B cell (primary cell): ENCODE measurements at regions not wholly inside any gene's neighbourhood (a gene's known extent, or its start where the extent isn't known, plus 50 kb on each side); places are given as distances from the start of the nearest gene placed in this dataset.

ENCODE experiments used
- ATAC-seq: fragments of 200-7000 bp; cut with Tn5 transposase; one replicate; pipeline ENCODE4 v1.10.0; 2021; ENCODE audit warnings: low read depth, mild to moderate bottlenecking, moderate number of reproducible peaks, moderate library complexity
- CTCF ChIA-PET: fragments of 350-600 bp; sonication (Branson Sonifier 250); formaldehyde crosslinking; loops from one replicate; lab custom pipeline; 2021; ENCODE audit warnings: antibody characterized with exemption, inconsistent platforms; lab: Charles Lee
- POLR2A ChIA-PET: fragments of 350-600 bp; sonication (Branson Sonifier 250); formaldehyde crosslinking; loops from one replicate; lab custom pipeline; 2021; ENCODE audit warnings: antibody characterized with exemption; lab: Charles Lee
- DNase-seq: peaks from one replicate; pipeline ENCODE4 v3.0.0; 2013
- H2AFZ ChIP-seq: 2 replicates; pipeline ENCODE4 v1.6.1; 2012; ENCODE audit warnings: mild to moderate bottlenecking, low read depth, low read length; ENCODE audit not compliant: insufficient read depth, poor library complexity, severe bottlenecking
- H3K27ac ChIP-seq, 2 donors: 1 replicate in 1 of 2; 2 replicates in 1 of 2; pipeline ENCODE4 v1.5.1; 2012 to 2013; ENCODE audit warnings: low read length in 2 of 2, mild to moderate bottlenecking in 2 of 2, moderate library complexity in 1 of 2
- H3K27me3 ChIP-seq, 4 experiments: fragments of 200-600 bp in 1 of 4; sonication (generic) in 1 of 4; replicated peaks in 1 of 4; 1 replicate in 2 of 4; 2 replicates in 2 of 4; pipeline versions ENCODE4 v1.6.1 to v1.7.0; 2013 to 2016; ENCODE audit warnings: low read length in 3 of 4, mild to moderate bottlenecking in 2 of 4, mixed read lengths in 1 of 4, moderate library complexity in 1 of 4; ENCODE audit not compliant: insufficient read depth in 4 of 4, control insufficient read depth in 3 of 4; ENCODE audit errors: control extremely low read depth in 1 of 4
- H3K36me3 ChIP-seq, 2 experiments: replicated peaks in 1 of 2; 1 replicate in 1 of 2; 2 replicates in 1 of 2; pipeline versions ENCODE4 v1.6.1 to v1.7.1; 2013; ENCODE audit warnings: low read length in 1 of 2; ENCODE audit not compliant: insufficient read depth in 2 of 2, control insufficient read depth in 1 of 2; ENCODE audit errors: control extremely low read depth in 1 of 2, extremely low read depth in 1 of 2
- H3K4me1 ChIP-seq, 2 donors: fragments of 200-600 bp in 1 of 2; sonication (generic) in 1 of 2; 1 replicate in 1 of 2; 2 replicates in 1 of 2; pipeline versions ENCODE4 v1.5.1 to v1.6.1; 2013 to 2017; ENCODE audit warnings: low read length in 2 of 2; ENCODE audit not compliant: control insufficient read depth in 2 of 2, insufficient read depth in 2 of 2
- H3K4me2 ChIP-seq: replicated peaks from 2 replicates; pipeline ENCODE3; 2012; ENCODE audit warnings: mild to moderate bottlenecking, low read depth, low read length; ENCODE audit not compliant: poor library complexity, severe bottlenecking
- H3K4me3 ChIP-seq, 5 experiments: fragments of 200-600 bp in 1 of 5; sonication (generic) in 1 of 5; 1 replicate in 3 of 5; 2 replicates in 2 of 5; pipeline versions ENCODE4 v1.5.1 to v1.7.0; 2011 to 2016; ENCODE audit warnings: low read length in 4 of 5, mild to moderate bottlenecking in 4 of 5, low read depth in 2 of 5, control low read depth in 1 of 5, moderate library complexity in 1 of 5; ENCODE audit not compliant: insufficient read depth in 1 of 5; ENCODE audit errors: control extremely low read depth in 1 of 5, extremely low read depth in 1 of 5
- H3K79me2 ChIP-seq: fragments of 200-600 bp; sonication (generic); one replicate; pipeline ENCODE4 v1.6.0; 2016; ENCODE audit warnings: low read length; ENCODE audit not compliant: control insufficient read depth, insufficient read depth
- H3K9ac ChIP-seq: fragments of 200-600 bp; sonication (generic); 2 replicates; pipeline ENCODE4 v1.6.1; 2017; ENCODE audit warnings: mild to moderate bottlenecking, low read length, moderate library complexity
- H3K9me3 ChIP-seq, 3 donors: one replicate each; pipeline versions ENCODE4 v1.6.1 to v1.7.1; 2013; ENCODE audit warnings: low read length in 2 of 3; ENCODE audit not compliant: control insufficient read depth in 2 of 3, insufficient read depth in 1 of 3; ENCODE audit errors: control extremely low read depth in 1 of 3
- H4K20me1 ChIP-seq: 2 replicates; pipeline ENCODE4 v1.6.0; 2012; ENCODE audit warnings: mild to moderate bottlenecking, low read length; ENCODE audit not compliant: insufficient read depth, control insufficient read depth, poor library complexity, severe bottlenecking
- H3K27ac Mint-ChIP-seq: one replicate; pipeline ENCODE4 v1.8.0; 2021; ENCODE audit warnings: mixed read lengths
- H3K27me3 Mint-ChIP-seq: one replicate; pipeline ENCODE4 v1.8.0; 2021; ENCODE audit warnings: mixed read lengths
- H3K4me1 Mint-ChIP-seq: one replicate; pipeline ENCODE4 v1.8.0; 2021; ENCODE audit warnings: mixed read lengths
- H3K4me3 Mint-ChIP-seq: one replicate; pipeline ENCODE4 v1.8.0; 2021; ENCODE audit warnings: mixed read lengths
- H3K9me3 Mint-ChIP-seq: one replicate; pipeline ENCODE4 v1.8.0; 2022; ENCODE audit warnings: mixed read lengths; ENCODE audit not compliant: insufficient read depth
- EZH2 ChIP-seq: IDR thresholded peaks from 2 replicates; pipeline ENCODE4 v1.6.1; 2012; ENCODE audit warnings: borderline replicate concordance, low read depth, mild to moderate bottlenecking, moderate library complexity, low read length; ENCODE audit not compliant: insufficient read depth, poor library complexity, severe bottlenecking
- WGBS: methylation state at CpG from one replicate; pipeline ENCODE4 v1.1.5; 2013; ENCODE audit warnings: missing lambda C conversion rate; ENCODE audit not compliant: insufficient coverage; 5-methylcytosine and 5-hydroxymethylcytosine counted together
- intact Hi-C: fragments of 100-400 bp; cut with micrococcal nuclease; formaldehyde crosslinking; loops from one replicate; pipeline ENCODE4 v1.10.0; 2022
- TF ChIP-seq, protein P1 (sequence below): fragments of 200-600 bp; IDR thresholded peaks from one replicate; pipeline ENCODE4 v1.8.0; 2022; ENCODE audit warnings: antibody characterized with exemption, mild to moderate bottlenecking

DNA sequence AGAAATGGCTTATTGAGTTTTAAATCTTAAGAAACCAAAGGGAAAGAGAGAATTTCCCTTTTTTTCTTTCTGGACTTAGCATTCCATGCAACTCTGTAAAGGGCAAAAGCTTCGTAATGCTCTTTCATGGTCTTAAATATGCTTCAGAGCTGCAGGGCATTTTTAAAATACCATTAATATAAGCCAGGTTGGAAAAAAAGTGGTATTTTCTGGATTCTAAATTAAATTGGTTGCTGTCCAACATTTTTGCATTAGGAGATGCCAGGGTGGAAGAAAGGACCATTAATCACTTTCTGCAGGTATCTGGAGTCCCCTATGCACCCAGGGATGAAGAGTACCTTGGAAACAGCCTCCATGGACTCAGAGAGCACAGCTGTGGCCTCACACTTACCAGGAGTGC is 215.1 kb upstream of the DAPK1 start:
- no peaks in the 10 kb centered on the region for H4K20me1 ChIP-seq
- no peak overlapping the region for H3K27ac ChIP-seq
- H2AFZ ChIP-seq, result no peak overlapping the region
- POLR2A ChIA-PET, result no interaction called here
- no CpG with 5 or more reads among the region's 1 CpG for WGBS
- no peaks in the 10 kb centered on the region for H3K9me3 Mint-ChIP-seq
- H3K9me3 ChIP-seq, result no peaks in the 10 kb centered on the region
- H3K9ac ChIP-seq, result no peak overlapping the region
- no peaks in the 10 kb centered on the region for H3K4me1 ChIP-seq
- no peaks in the 10 kb centered on the region for H3K27me3 ChIP-seq
- peaks cover 4% of the 10 kb centered on the region for H3K27me3 Mint-ChIP-seq
- H3K4me3 ChIP-seq, result no peak overlapping the region
- CTCF ChIA-PET, result no interaction called here
- no peak for ATAC-seq
- H3K27ac Mint-ChIP-seq, result no peak overlapping the region
- H3K79me2 ChIP-seq, result no peaks in the 10 kb centered on the region
- H3K4me2 ChIP-seq, result no peak overlapping the region
- H3K4me1 Mint-ChIP-seq, result no peaks in the 10 kb centered on the region
- no peak overlapping the region for H3K4me3 Mint-ChIP-seq
- intact Hi-C loops, result no loop called here
- H3K36me3 ChIP-seq, result no peaks in the 10 kb centered on the region
- TF ChIP-seq, protein P1, sequence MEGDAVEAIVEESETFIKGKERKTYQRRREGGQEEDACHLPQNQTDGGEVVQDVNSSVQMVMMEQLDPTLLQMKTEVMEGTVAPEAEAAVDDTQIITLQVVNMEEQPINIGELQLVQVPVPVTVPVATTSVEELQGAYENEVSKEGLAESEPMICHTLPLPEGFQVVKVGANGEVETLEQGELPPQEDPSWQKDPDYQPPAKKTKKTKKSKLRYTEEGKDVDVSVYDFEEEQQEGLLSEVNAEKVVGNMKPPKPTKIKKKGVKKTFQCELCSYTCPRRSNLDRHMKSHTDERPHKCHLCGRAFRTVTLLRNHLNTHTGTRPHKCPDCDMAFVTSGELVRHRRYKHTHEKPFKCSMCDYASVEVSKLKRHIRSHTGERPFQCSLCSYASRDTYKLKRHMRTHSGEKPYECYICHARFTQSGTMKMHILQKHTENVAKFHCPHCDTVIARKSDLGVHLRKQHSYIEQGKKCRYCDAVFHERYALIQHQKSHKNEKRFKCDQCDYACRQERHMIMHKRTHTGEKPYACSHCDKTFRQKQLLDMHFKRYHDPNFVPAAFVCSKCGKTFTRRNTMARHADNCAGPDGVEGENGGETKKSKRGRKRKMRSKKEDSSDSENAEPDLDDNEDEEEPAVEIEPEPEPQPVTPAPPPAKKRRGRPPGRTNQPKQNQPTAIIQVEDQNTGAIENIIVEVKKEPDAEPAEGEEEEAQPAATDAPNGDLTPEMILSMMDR, result no peak
- TF ChIP-seq EZH2, result no peak
- no peak for DNase-seq

DNA sequence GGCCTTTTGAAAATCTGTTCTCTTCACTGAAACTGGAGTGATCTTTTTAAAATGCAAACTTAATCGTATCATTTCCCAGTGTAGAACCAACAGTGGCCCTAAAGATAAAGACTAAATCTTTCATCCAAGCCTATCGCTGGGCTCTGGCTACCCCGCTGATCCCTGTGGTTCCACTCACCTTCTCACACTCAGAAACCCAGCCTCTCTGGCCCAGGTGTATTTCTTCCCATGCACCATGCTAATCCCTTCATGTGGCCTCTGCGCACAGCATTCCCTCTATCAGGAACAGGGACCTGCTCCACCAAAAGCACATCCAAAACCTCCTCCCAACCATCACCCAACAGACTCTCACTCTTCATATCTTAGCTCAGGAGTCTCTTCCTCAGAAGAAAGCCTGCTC is 214.1 kb upstream of the DAPK1 start:
- TF ChIP-seq, protein P1, result no peak
- no peak for TF ChIP-seq EZH2
- POLR2A ChIA-PET, result no interaction called here

More for the DNA sequence above, 214.1 kb upstream of the DAPK1 start:
- H3K27me3 Mint-ChIP-seq, result peaks cover 4% of the 10 kb centered on the region
- Histone ChIP-seq H3K36me3 (no peaks in the 10 kb centered on the region), H3K4me1 (no peaks in the 10 kb centered on the region), H3K79me2 (no peaks in the 10 kb centered on the region), H2AFZ (no peak overlapping the region), H3K9ac (no peak overlapping the region), H3K27ac (no peak overlapping the region), H3K4me3 (no peak overlapping the region), H3K4me2 (no peak overlapping the region), H4K20me1 (no peaks in the 10 kb centered on the region), H3K27me3 (no peaks in the 10 kb centered on the region), H3K9me3 (no peaks in the 10 kb centered on the region)
- no peak overlapping the region for H3K27ac Mint-ChIP-seq
- CTCF ChIA-PET, result no interaction called here
- ATAC-seq (no peak), DNase-seq (no peak)
- no peaks in the 10 kb centered on the region for H3K4me1 Mint-ChIP-seq
- intact Hi-C loops, result no loop called here
- 100% methylated on average over 4 of the region's 4 CpGs for WGBS
- no peaks in the 10 kb centered on the region for H3K9me3 Mint-ChIP-seq
- H3K4me3 Mint-ChIP-seq, result no peak overlapping the region
